ENCODE measurements at regions not wholly inside any gene's neighbourhood (a gene's known extent, or its start where the extent isn't known, plus 50 kb on each side); places are given as distances from the start of the nearest gene placed in this dataset.

GRCh38 chr22:46052331-46052771 is 75.4 kb upstream of the WNT7B start:
- TF ChIP-seq CTCF (conservative IDR thresholded peaks at IDR 0.05) = no peak
- peak; percentile 60 for TF ChIP-seq ZFX (IDR thresholded peaks at IDR 0.05)

All from C4-2B (cell line).